EH (cell line): ENCODE measurements at regions not wholly inside any gene's neighbourhood (a gene's known extent, or its start where the extent isn't known, plus 50 kb on each side); places are given as distances from the start of the nearest gene placed in this dataset.
"Not testable (repeated sequence)": the region's sequence is repeated elsewhere in the genome, so short reads cannot be mapped to it uniquely, and the experiment has no call there.

Experiments used
- DNase-seq: peaks from one replicate; pipeline ENCODE4 v3.0.0-alpha.2; 2015; ENCODE audit warnings: low read depth

GRCh38 chr12:124130691-124131591, 157.9 kb downstream of the ZNF664 start:
- DNase-seq = no peak

GRCh38 chr12:124131659-124132058, 158.6 kb downstream of the ZNF664 start:
- no peak for DNase-seq

GRCh38 chr12:124132530-124132929, 159.5 kb downstream of the ZNF664 start:
- DNase-seq = no peak

- no peak for DNase-seq
Measured at GRCh38 chr12:124136796-124137195, 158.1 kb upstream of the RFLNA start.

GRCh38 chr12:124140944-124141486, 153.9 kb upstream of the RFLNA start:
- DNase-seq = no peak

- not testable (repeated sequence) for DNase-seq
Measured at GRCh38 chr12:124141611-124142010, 153.3 kb upstream of the RFLNA start.

GRCh38 chr12:124142395-124143035, 152.4 kb upstream of the RFLNA start:
- no peak for DNase-seq

GRCh38 chr12:124143726-124144125, 151.2 kb upstream of the RFLNA start:
- DNase-seq = no peak

GRCh38 chr12:124144531-124145194, 150.2 kb upstream of the RFLNA start:
- no peak for DNase-seq

GRCh38 chr12:124147027-124147426, 147.9 kb upstream of the RFLNA start:
- DNase-seq = no peak

GRCh38 chr12:124147575-124147974, 147.3 kb upstream of the RFLNA start:
- no peak for DNase-seq

GRCh38 chr12:124148481-124149273, 146.2 kb upstream of the RFLNA start:
- DNase-seq = peak; percentile 8

GRCh38 chr12:124149287-124149686, 145.6 kb upstream of the RFLNA start:
- no peak for DNase-seq

GRCh38 chr12:124150168-124150567, 144.7 kb upstream of the RFLNA start:
- DNase-seq = no peak

- no peak for DNase-seq
Measured at GRCh38 chr12:124151583-124151982, 143.3 kb upstream of the RFLNA start.

GRCh38 chr12:124152731-124153130, 142.2 kb upstream of the RFLNA start:
- peak; percentile 25 for DNase-seq

- no peak for DNase-seq
Measured at GRCh38 chr12:124153392-124153791, 141.5 kb upstream of the RFLNA start.

GRCh38 chr12:124157406-124157805, 137.5 kb upstream of the RFLNA start:
- DNase-seq = no peak

- no peak for DNase-seq
Measured at GRCh38 chr12:124159655-124160054, 135.2 kb upstream of the RFLNA start.

- DNase-seq = peak; percentile 27
Measured at GRCh38 chr12:124160097-124160756, 134.7 kb upstream of the RFLNA start.

- not testable (repeated sequence) for DNase-seq
Measured at GRCh38 chr12:124161402-124161801, 133.5 kb upstream of the RFLNA start.
